ENCODE measurements at regions not wholly inside any gene's neighbourhood (a gene's known extent, or its start where the extent isn't known, plus 50 kb on each side); places are given as distances from the start of the nearest gene placed in this dataset.

GRCh38 chr5:112636751-112637150 lies 100.9 kb upstream of the APC start:
- CTCF ChIA-PET: no interaction called here
- Histone ChIP-seq H3K27me3 (replicated peaks; ENCODE audit: insufficient read depth, low read depth, low read length, poor library complexity) (no peaks in the 10 kb centered on the region), H3K27ac (ENCODE audit: low read depth, low read length, poor library complexity, severe bottlenecking) (peak overlapping the region; percentile 45), H3K36me3 (ENCODE audit: insufficient read depth, low read length, poor library complexity, severe bottlenecking) (no peaks in the 10 kb centered on the region), H3K4me3 (ENCODE audit: low read depth, low read length, poor library complexity, severe bottlenecking) (no peak overlapping the region), H3K4me1 (ENCODE audit: insufficient read depth, low read length, poor library complexity, severe bottlenecking) (peaks cover 22% of the 10 kb centered on the region), H3K9me3 (ENCODE audit: low read depth, low read length, poor library complexity, severe bottlenecking) (no peaks in the 10 kb centered on the region)
- BruUV-seq (replicated peaks): no TSS peak
- TF ChIP-seq CTCF (conservative IDR thresholded peaks at IDR 0.05; ENCODE audit: low read depth, low read length) (no peak), EZH2 (IDR thresholded peaks at IDR 0.05; ENCODE audit: borderline replicate concordance, low read depth, low read length, poor library complexity, severe bottlenecking) (no peak)
- peak; percentile 49 for DNase-seq (ENCODE audit: low spot score)
- intact Hi-C loops (cut with micrococcal nuclease; ENCODE audit: unreplicated experiment): no loop called here
- POLR2A ChIA-PET (ENCODE audit: low non-redundant PET): no interaction called here

- POLR2A ChIA-PET (ENCODE audit: low non-redundant PET): no interaction called here
- no peak for DNase-seq (ENCODE audit: low spot score)
Measured at GRCh38 chr5:112637343-112637742, 100.3 kb upstream of the APC start.

GRCh38 chr5:112640546-112640945 lies 97.1 kb upstream of the APC start:
- TF ChIP-seq CTCF (conservative IDR thresholded peaks at IDR 0.05; ENCODE audit: low read depth, low read length) (no peak), EZH2 (IDR thresholded peaks at IDR 0.05; ENCODE audit: borderline replicate concordance, low read depth, low read length, poor library complexity, severe bottlenecking) (no peak)
- no TSS peak for BruUV-seq (replicated peaks)
- Histone ChIP-seq H3K27ac (ENCODE audit: low read depth, low read length, poor library complexity, severe bottlenecking) (no peak overlapping the region), H3K36me3 (ENCODE audit: insufficient read depth, low read length, poor library complexity, severe bottlenecking) (no peaks in the 10 kb centered on the region), H3K4me1 (ENCODE audit: insufficient read depth, low read length, poor library complexity, severe bottlenecking) (peaks cover 11% of the 10 kb centered on the region), H3K27me3 (replicated peaks; ENCODE audit: insufficient read depth, low read depth, low read length, poor library complexity) (no peaks in the 10 kb centered on the region), H3K4me3 (ENCODE audit: low read depth, low read length, poor library complexity, severe bottlenecking) (no peak overlapping the region), H3K9me3 (ENCODE audit: low read depth, low read length, poor library complexity, severe bottlenecking) (no peaks in the 10 kb centered on the region)
- CTCF ChIA-PET: no interaction called here
- POLR2A ChIA-PET (ENCODE audit: low non-redundant PET): no interaction called here
- intact Hi-C loops (cut with micrococcal nuclease; ENCODE audit: unreplicated experiment): no loop called here
- no peak for DNase-seq (ENCODE audit: low spot score)

More at GRCh38 chr5:112637343-112637742, 100.3 kb upstream of the APC start:
- intact Hi-C loops (cut with micrococcal nuclease; ENCODE audit: unreplicated experiment): no loop called here
- no peak overlapping the region for H3K4me3 ChIP-seq (ENCODE audit: low read depth, low read length, poor library complexity, severe bottlenecking)
- H3K27ac ChIP-seq (ENCODE audit: low read depth, low read length, poor library complexity, severe bottlenecking): no peak overlapping the region
- peaks cover 22% of the 10 kb centered on the region for H3K4me1 ChIP-seq (ENCODE audit: insufficient read depth, low read length, poor library complexity, severe bottlenecking)
- TF ChIP-seq CTCF (conservative IDR thresholded peaks at IDR 0.05; ENCODE audit: low read depth, low read length) (no peak), EZH2 (IDR thresholded peaks at IDR 0.05; ENCODE audit: borderline replicate concordance, low read depth, low read length, poor library complexity, severe bottlenecking) (no peak)
- CTCF ChIA-PET: no interaction called here
- no peaks in the 10 kb centered on the region for H3K36me3 ChIP-seq (ENCODE audit: insufficient read depth, low read length, poor library complexity, severe bottlenecking)
- H3K9me3 ChIP-seq (ENCODE audit: low read depth, low read length, poor library complexity, severe bottlenecking): no peaks in the 10 kb centered on the region
- H3K27me3 ChIP-seq (replicated peaks; ENCODE audit: insufficient read depth, low read depth, low read length, poor library complexity): no peaks in the 10 kb centered on the region
- no TSS peak for BruUV-seq (replicated peaks)

All from A673 (cell line).